RPMI7951 (cell line): ENCODE measurements at regions not wholly inside any gene's neighbourhood (a gene's known extent, or its start where the extent isn't known, plus 50 kb on each side); places are given as distances from the start of the nearest gene placed in this dataset.
"Not testable (repeated sequence)": the region's sequence is repeated elsewhere in the genome, so short reads cannot be mapped to it uniquely, and the experiment has no call there.

Experiments
- DNase-seq: peaks from one replicate; pipeline ENCODE4 v3.0.0-alpha.2; 2012; ENCODE audit warnings: low read depth

DNA sequence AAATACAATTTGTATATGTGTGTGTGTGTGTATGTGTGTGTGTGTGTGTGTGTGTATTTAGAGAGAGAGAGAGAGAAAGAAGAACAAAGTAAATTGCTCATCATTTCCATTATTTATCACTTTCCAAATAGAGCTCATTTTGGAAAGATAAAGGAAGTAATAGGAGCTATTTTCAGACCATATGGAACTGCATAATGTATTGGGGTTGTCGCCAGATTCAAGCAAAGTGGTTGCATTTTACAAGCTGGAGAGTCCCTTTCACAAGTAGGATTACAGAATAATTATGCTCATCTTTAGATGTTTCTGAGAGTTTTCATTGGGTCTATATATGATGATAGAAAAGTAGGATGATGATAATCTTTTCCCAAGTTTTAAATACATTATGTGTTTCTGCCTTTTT lies 842.7 kb upstream of the SLC10A2 start:
- DNase-seq, result no peak

- no peak for DNase-seq
Observed at GRCh38 chr13:103908274-103908673, 842.1 kb upstream of the SLC10A2 start.

GRCh38 chr13:103903790-103904189 lies 837.6 kb upstream of the SLC10A2 start:
- DNase-seq, result no peak

- no peak for DNase-seq
Observed at GRCh38 chr13:103898481-103898880, 832.3 kb upstream of the SLC10A2 start.

DNA sequence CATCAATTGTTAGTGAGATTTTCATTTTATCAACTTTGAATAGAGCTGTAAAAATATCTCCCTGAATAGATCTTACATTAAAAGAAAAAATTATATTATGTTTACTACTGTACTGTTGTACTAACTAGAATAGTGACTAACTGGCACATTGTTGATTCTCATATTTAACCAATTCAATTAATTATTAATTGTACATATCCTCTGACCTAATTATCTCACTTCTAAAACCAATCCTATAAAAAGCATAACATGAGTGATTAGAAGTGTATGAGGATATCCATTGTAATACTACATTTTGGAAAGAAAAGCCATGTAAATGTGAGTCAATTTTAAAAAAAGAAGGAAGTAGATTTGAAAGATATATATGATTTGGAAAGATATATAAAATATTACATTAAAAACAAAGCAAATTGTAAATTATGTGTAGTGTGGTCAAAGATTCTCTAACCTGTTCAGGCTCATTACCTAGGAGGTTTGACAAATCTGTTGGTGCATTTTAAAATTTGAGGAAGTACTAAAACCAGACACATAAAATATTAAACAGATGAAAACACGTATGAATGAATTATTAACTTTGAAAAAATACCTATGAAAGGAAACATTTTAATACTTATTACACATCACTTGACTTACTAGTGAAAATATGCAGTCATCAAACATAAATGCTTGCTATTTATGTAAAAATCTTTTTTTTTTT lies 829.8 kb upstream of the SLC10A2 start:
- DNase-seq, result no peak

DNA sequence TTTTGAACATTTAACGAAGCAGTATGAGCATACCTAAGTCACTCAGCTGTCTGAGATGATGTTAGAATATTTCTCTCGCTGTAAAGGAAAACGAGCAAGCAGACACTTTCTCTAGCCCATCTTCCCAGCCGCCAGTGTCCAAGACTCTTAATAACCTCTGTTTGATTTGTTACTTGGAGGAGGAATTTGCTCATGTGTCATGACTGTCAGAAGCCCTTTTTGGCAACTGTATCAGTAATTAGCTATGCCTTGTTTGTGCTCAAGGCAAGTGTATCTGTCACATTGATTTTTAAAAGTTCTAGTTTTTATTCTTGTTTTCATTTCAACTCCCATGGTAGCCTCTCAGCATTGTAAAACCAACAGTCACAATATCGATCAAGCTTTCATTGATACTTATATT lies 828.4 kb upstream of the SLC10A2 start:
- DNase-seq, result no peak

DNA sequence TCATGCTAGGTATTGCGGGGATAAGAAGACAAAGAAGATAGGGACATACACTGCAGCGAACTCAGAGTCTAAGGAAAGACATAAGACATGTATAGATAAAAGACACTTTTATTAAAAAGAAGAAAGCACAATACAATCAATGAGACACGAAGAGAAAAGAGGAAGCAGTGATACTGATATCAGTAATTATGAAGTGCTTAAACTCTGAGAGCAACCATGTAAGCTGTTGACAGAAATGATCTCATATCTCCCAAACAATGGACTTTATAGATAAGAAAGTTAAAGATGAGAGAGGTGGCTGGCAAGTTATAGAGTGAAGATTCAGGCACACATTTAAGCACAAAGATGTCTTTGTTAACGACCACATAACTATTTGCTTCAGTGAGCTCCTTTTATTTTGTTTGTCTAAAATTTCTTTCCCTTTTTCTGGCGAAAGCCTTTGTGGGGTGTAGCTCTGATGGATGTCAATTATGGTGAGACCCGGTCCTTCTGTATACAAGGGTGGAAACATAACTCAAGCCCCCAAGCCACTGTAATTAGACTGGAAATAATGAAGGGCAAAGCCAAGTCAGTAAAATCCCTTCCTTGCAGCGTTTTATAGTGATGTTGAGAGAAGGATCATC lies 818.0 kb upstream of the SLC10A2 start:
- DNase-seq, result no peak

DNA sequence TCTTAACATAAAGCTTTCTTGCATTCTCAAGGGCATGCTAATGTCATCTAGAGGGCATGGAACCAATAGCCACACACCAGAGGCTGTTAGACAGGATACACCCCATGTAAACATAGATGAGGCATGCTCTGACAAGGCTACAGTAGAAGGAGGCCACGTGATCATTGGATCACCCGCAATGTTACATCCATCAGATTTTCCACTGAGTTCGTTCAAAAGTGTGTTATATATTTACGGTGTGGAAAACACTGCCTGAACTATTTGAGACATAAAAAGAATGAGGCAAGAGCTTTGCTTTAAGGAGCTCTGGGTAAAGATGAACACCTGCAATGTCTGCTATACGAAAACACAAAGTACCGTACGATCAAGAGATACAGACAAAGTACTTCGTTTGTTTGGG lies 817.5 kb upstream of the SLC10A2 start:
- peak; percentile 9 for DNase-seq

DNA sequence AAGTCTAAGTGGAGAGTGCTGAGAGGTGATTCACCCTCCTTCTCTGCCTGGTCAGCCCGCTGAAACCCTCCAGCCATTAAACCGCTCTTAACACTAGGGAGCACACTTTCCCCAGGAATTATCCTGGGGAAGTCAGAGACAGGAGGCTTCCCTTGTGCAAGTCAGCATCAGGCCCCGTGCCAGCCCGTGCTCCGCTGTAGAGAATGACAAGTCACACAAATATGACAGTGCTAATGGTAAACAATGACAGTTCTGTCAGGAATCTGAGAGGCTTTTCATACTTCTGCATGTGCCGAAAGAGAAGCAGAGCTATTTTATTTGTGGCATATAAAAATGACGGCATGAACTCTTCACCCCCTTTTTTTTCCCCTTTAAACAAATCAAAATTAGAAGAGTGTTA lies 816.9 kb upstream of the SLC10A2 start:
- peak; percentile 78 for DNase-seq

- DNase-seq, result not testable (repeated sequence)
Observed at GRCh38 chr13:103880146-103880545, 813.9 kb upstream of the SLC10A2 start.

DNA sequence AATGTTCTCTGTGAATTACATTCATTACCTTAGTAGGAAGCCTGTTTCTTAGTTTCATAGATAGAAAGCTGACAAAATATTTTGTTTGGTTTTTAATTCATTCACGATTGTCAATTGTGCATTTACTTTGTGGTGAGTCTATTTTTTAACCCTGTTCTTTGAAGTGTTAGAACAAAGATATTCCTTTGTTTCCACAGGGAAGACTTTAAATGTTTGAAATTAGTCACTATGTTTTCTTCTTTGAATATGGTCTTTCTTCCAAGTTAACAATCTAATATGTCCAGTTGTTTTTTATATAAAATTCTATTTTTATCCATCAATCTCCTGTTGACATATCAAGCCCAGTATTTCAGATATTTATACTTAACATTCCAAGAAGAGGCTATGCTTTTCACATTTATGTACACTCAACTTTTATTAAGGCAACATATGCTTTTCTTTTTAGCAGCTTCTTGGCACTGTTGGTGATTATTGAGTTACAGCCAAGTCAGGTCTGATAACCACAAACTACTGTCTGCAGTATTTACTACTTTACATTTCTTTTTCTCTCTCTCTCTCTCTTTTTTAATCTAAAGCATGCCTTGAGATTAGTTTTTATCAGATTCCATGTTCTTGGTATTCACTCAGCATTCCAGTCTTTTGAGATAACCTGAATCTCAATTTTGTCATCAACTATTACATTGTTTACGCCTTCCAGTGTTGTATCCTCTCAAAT lies 812.8 kb upstream of the SLC10A2 start:
- DNase-seq, result no peak

DNA sequence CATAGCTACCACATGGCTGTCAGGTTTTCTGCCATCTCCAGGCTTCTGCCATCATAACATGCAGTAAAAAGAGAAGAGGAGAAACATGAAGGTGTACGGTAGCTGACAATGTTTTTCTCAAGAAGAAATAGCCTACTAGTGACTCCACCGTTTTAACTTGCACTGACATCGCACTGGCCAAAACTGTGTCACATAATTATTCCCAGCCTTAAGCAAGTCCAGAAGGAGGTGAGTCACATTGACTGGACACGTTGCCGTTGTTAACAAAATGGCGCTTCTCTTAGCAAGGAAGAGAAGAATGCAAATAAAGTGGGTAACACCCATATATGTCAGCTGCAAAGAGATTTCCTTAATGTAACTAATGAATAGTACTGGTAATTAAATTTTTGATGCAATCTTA lies 810.4 kb upstream of the SLC10A2 start:
- DNase-seq, result peak; percentile 24

GRCh38 chr13:103873725-103874124 lies 807.5 kb upstream of the SLC10A2 start:
- no peak for DNase-seq

DNA sequence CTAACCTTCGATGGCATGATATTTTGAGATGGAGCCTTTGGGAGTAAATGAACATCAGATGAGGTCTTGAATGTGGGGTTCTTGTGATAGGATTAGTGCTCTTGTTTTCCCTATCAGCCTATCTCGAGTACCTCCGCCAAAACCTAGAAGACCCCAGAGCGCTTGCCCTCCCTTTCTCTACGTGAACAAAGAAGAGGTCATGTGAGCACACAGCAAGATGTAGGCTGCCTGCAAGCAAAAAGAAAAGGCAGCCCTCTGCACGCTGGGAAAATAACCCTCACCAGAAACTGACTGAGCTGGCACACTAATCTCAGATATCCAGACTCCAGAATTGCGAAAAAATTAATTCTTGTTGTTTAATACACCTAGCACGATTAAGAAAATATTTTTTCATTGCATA lies 799.8 kb upstream of the SLC10A2 start:
- DNase-seq, result no peak

- DNase-seq, result no peak
Observed at GRCh38 chr13:103862525-103862924, 796.3 kb upstream of the SLC10A2 start.

- no peak for DNase-seq
Observed at GRCh38 chr13:103859952-103860351, 793.7 kb upstream of the SLC10A2 start.

DNA sequence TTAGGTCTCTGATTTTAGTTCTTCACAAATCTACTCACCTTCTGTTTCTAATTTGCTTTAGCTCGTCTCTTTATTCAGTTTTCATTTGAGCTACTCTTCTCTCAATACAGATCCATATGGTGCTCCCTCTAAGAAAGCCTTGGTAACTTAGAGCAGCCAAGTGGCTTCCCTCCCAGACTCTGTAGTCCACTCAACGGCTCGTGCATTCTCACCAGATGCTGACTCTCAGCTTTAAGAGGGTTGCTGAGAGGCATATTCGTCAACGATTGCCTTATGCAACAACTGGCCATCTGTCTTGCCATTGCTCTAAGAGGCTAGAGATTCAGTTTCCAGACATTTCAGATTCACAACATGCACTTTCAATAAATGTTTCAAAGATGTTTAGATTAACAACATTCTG lies 785.8 kb upstream of the SLC10A2 start:
- DNase-seq, result no peak

- DNase-seq, result no peak
Observed at GRCh38 chr13:103844471-103844870, 778.3 kb upstream of the SLC10A2 start.

DNA sequence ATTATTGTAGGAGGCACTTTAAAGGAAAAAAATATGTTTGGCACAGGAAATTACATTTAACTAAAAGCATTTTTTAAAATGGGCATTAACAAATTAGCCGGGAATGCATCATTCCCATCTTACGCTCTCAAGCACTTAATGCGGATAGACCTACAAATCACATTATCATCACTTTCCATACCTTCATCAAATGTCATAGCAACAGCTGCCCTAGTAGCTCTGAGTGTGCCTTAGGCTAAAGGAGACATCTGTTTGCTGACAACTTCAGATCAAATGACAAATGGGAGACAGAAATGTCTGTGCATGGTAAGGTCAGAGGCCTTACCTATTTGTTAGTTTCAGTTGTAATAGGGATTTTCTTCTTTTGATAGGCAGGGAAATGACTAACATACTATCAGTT lies 773.2 kb upstream of the SLC10A2 start:
- no peak for DNase-seq

DNA sequence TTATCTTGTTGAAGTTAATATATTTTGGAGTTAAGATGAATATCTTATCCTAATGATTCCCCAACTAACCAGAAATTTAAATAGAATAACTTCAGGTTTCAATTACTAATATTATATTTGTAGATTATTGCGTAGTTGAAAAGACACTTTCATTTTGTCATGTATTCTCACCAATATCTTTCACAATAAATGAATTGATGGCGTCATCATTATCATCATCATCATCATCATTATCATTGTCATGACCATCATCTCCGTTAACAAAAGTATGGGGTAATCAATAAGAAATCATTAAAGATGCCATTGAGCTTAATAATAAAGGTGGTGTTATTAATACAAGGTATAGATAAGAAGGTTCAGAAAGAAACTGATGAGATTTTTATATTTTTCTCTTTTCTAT lies 768.8 kb upstream of the SLC10A2 start:
- no peak for DNase-seq

- DNase-seq, result no peak
Observed at GRCh38 chr13:103833294-103833852, 767.2 kb upstream of the SLC10A2 start.

GRCh38 chr13:103815619-103816018 lies 749.4 kb upstream of the SLC10A2 start:
- DNase-seq, result no peak

- DNase-seq, result no peak
Observed at GRCh38 chr13:103812971-103813370, 746.8 kb upstream of the SLC10A2 start.
